GM12878 (cell line): ENCODE measurements at regions not wholly inside any gene's neighbourhood (a gene's known extent, or its start where the extent isn't known, plus 50 kb on each side); places are given as distances from the start of the nearest gene placed in this dataset.

Experiments used
- ATAC-seq: fragments of 200-7000 bp; cut with Tn5 transposase; 3 replicates; pipeline ENCODE4 v1.9.1; 2020; ENCODE audit warnings: mild to moderate bottlenecking, moderate library complexity
- BruUV-seq: library from RNA; stranded (reverse); fragments of 400-500 nt; replicated peaks from 2 replicates; lab custom pipeline; 2021; lab: Mats Ljungman, UMichigan
- CTCF ChIA-PET: fragments of 300-600 bp; sonication (Branson Sonifier 250); formaldehyde crosslinking; extraction: SDS; loops from one replicate; lab custom pipeline; 2021; ENCODE audit warnings: inconsistent platforms; lab: Yijun Ruan, JAX
- POLR2A ChIA-PET: fragments of 350-600 bp; formaldehyde crosslinking; extraction: SDS; loops from one replicate; lab custom pipeline; 2021; ENCODE audit warnings: inconsistent platforms; lab: Charles Lee
- RAD21 ChIA-PET: fragments of 300-600 bp; sonication (Branson Sonifier 250); formaldehyde crosslinking; loops from one replicate; lab custom pipeline; 2023; ENCODE audit warnings: antibody characterized with exemption; ENCODE audit not compliant: unreplicated experiment; lab: Charles Lee
- SMC1A ChIA-PET: fragments of 300-600 bp; sonication (Branson Sonifier 250); formaldehyde crosslinking; loops from one replicate; lab custom pipeline; 2023; ENCODE audit not compliant: unreplicated experiment, uncharacterized antibody; lab: Charles Lee
- DNase-seq: peaks from one replicate; pipeline ENCODE4 v3.0.0-alpha.2; 2011; ENCODE audit warnings: low read depth, low spot score
- FAIRE-seq: peaks from 3 replicates; lab custom pipeline; 2011; peaks lifted over from hg19 to GRCh38; lab: Jason Lieb, UNC
- H2AFZ ChIP-seq: 2 replicates; pipeline ENCODE4 v1.6.0; 2011; ENCODE audit warnings: low read depth, low read length, control low read depth; ENCODE audit not compliant: control insufficient read depth
- H3K27ac ChIP-seq: 2 replicates; pipeline ENCODE4 v1.5.1; 2011; ENCODE audit warnings: control low read depth; ENCODE audit not compliant: control insufficient read depth, insufficient read depth
- H3K27me3 ChIP-seq, 2 experiments: replicated peaks in 1 of 2; 2 replicates each; pipeline versions ENCODE4 v1.6.0 to v1.6.1; 2011; ENCODE audit warnings: low read length in 1 of 2; ENCODE audit not compliant: control insufficient read depth in 2 of 2, insufficient read depth in 2 of 2
- H3K36me3 ChIP-seq, 2 experiments: 2 replicates each; pipeline ENCODE4 v1.5.1; 2011; ENCODE audit warnings: low read length in 1 of 2; ENCODE audit not compliant: control insufficient read depth in 2 of 2, insufficient read depth in 2 of 2
- H3K4me1 ChIP-seq: 2 replicates; pipeline ENCODE4 v1.6.1; 2011; ENCODE audit warnings: mild to moderate bottlenecking, low read length, moderate library complexity, mixed read lengths; ENCODE audit not compliant: control insufficient read depth, insufficient read depth
- H3K4me2 ChIP-seq: 2 replicates; pipeline ENCODE4 v1.6.0; 2011; ENCODE audit warnings: control low read depth; ENCODE audit not compliant: control insufficient read depth, insufficient read depth
- H3K4me3 ChIP-seq: fragments of 200-600 bp; sonication (generic); 2 replicates; pipeline ENCODE4 v1.5.1; 2016
- H3K79me2 ChIP-seq: 2 replicates; pipeline ENCODE4 v1.6.0; 2011; ENCODE audit warnings: low read length; ENCODE audit not compliant: control insufficient read depth, insufficient read depth
- H3K9ac ChIP-seq: 2 replicates; pipeline ENCODE4 v1.8.0; 2011; ENCODE audit warnings: low read length, control low read depth, mixed read lengths; ENCODE audit not compliant: control insufficient read depth, insufficient read depth
- H3K9me3 ChIP-seq: replicated peaks from 3 replicates; pipeline ENCODE4 v1.5.1; 2011; ENCODE audit warnings: mild to moderate bottlenecking, low read length; ENCODE audit not compliant: control insufficient read depth, insufficient read depth
- H4K20me1 ChIP-seq: 2 replicates; pipeline ENCODE4 v1.6.0; 2011; ENCODE audit not compliant: control insufficient read depth, insufficient read depth
- BRCA1 ChIP-seq: IDR thresholded peaks from 2 replicates; pipeline ENCODE4 v1.6.1; 2011; ENCODE audit warnings: low read depth, low read length, improper control_type of control experiment
- CEBPB ChIP-seq, 2 experiments: fragments of 150-350 bp in 1 of 2; IDR thresholded peaks; 2 replicates each; pipeline ENCODE4 v1.6.1; 2012 to 2014; ENCODE audit warnings: low read depth in 2 of 2, low read length in 2 of 2, borderline replicate concordance in 1 of 2, inconsistent platforms in 1 of 2
- CHD1 ChIP-seq: IDR thresholded peaks from 2 replicates; pipeline ENCODE4 v1.6.1; 2012; ENCODE audit warnings: low read depth, low read length, improper control_type of control experiment
- CHD4 ChIP-seq: fragments of 200-600 bp; sonication (generic); IDR thresholded peaks from 2 replicates; pipeline ENCODE4 v1.6.1; 2016; ENCODE audit warnings: mild to moderate bottlenecking
- EP300 ChIP-seq, 2 experiments: fragments of 150-350 bp in 1 of 2; IDR thresholded peaks; 2 replicates each; pipeline ENCODE4 v1.6.1; 2011 to 2012; ENCODE audit warnings: low read depth in 2 of 2, low read length in 2 of 2, borderline replicate concordance in 1 of 2, improper control_type of control experiment in 1 of 2, inconsistent platforms in 1 of 2; ENCODE audit not compliant: control insufficient read depth in 1 of 2
- FOS ChIP-seq: IDR thresholded peaks from 3 replicates; pipeline ENCODE4 v1.6.1; 2011; ENCODE audit warnings: borderline replicate concordance; ENCODE audit not compliant: insufficient read length; ENCODE audit errors: extremely low read depth
- HCFC1 ChIP-seq: fragments of 150-350 bp; IDR thresholded peaks from 2 replicates; pipeline ENCODE4 v1.6.1; 2014; ENCODE audit warnings: low read length
- KDM1A ChIP-seq: fragments of 200-600 bp; sonication (generic); IDR thresholded peaks from 2 replicates; pipeline ENCODE4 v1.6.1; 2016; ENCODE audit warnings: borderline replicate concordance
- MTA3 ChIP-seq: IDR thresholded peaks from 2 replicates; pipeline ENCODE4 v1.6.1; 2012; ENCODE audit warnings: low read length, inconsistent platforms, borderline replicate concordance
- PAX5 ChIP-seq: IDR thresholded peaks from 2 replicates; pipeline ENCODE4 v1.6.1; 2011; ENCODE audit warnings: low read depth, low read length, borderline replicate concordance
- PML ChIP-seq: IDR thresholded peaks from 2 replicates; pipeline ENCODE4 v1.6.1; 2012; ENCODE audit warnings: low read length, inconsistent platforms
- RFX5 ChIP-seq: IDR thresholded peaks from 2 replicates; pipeline ENCODE4 v1.6.1; 2011; ENCODE audit warnings: low read depth, low read length, improper control_type of control experiment
- SPI1 ChIP-seq: IDR thresholded peaks from 2 replicates; pipeline ENCODE4 v1.6.1; 2011; ENCODE audit warnings: low read depth, mild to moderate bottlenecking, low read length, moderate library complexity, borderline replicate concordance; ENCODE audit not compliant: insufficient read depth
- SREBF2 ChIP-seq: IDR thresholded peaks from 2 replicates; pipeline ENCODE4 v1.6.1; 2012; ENCODE audit warnings: mild to moderate bottlenecking, low read length
- WGBS: methylation state at CpG from one replicate; pipeline ENCODE4 v1.1.6; 2016; ENCODE audit warnings: low lambda C conversion rate; ENCODE audit not compliant: insufficient replicate concordance, insufficient coverage; ENCODE audit errors: missing lambda C conversion rate; 5-methylcytosine and 5-hydroxymethylcytosine counted together
- in situ Hi-C: fragments of 300-500 bp; cut with MboI; formaldehyde crosslinking; loops from 9 replicates; pipeline ENCODE4 v1.14.3; 2018; ENCODE audit warnings: mixed read lengths
- intact Hi-C: fragments of 100-400 bp; cut with micrococcal nuclease; formaldehyde crosslinking; loops from one replicate; pipeline ENCODE4 v1.14.2; 2022; ENCODE audit not compliant: unreplicated experiment
- TF ChIP-seq, protein P1 (sequence below): fragments of 450-650 bp; IDR thresholded peaks from 2 replicates; pipeline ENCODE4 v1.6.1; 2017; ENCODE audit warnings: mild to moderate bottlenecking, low read depth, inconsistent platforms; ENCODE audit not compliant: poor library complexity, severe bottlenecking
- TF ChIP-seq, protein P2 (sequence below): IDR thresholded peaks from 2 replicates; pipeline ENCODE4 v1.6.1; 2011; ENCODE audit warnings: borderline replicate concordance, low read depth, mild to moderate bottlenecking, moderate library complexity, mixed read lengths, low read length; ENCODE audit not compliant: insufficient read depth; ENCODE audit errors: extremely low read length
- TF ChIP-seq, protein P3 (sequence below): IDR thresholded peaks from 2 replicates; pipeline ENCODE4 v1.6.1; 2012; ENCODE audit warnings: low read depth, low read length, improper control_type of control experiment
- TF ChIP-seq, protein P4 (sequence below): fragments of 150-350 bp; IDR thresholded peaks from 2 replicates; pipeline ENCODE4 v1.6.1; 2016; ENCODE audit warnings: low read depth, low read length

DNA sequence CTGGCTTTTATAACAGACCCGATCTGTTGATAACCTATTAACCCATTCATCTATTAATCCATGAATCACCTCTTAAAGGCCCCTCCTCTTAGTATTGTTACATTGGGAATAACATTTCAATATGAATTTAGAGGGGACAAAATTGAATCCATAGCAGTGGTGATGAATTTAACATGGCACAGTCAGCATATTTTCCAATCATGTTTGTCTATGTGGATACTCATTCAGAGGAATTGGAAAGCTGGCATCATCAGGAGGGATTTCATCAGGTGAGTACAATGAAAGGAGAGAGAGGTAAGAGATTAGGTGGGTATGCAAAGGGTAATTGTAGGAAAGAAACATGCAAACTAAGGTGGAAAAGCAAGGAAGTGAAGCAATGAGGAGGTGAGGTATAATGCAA, 59.6 kb upstream of the FOXN2 start (continued):
- TF ChIP-seq, protein P1, sequence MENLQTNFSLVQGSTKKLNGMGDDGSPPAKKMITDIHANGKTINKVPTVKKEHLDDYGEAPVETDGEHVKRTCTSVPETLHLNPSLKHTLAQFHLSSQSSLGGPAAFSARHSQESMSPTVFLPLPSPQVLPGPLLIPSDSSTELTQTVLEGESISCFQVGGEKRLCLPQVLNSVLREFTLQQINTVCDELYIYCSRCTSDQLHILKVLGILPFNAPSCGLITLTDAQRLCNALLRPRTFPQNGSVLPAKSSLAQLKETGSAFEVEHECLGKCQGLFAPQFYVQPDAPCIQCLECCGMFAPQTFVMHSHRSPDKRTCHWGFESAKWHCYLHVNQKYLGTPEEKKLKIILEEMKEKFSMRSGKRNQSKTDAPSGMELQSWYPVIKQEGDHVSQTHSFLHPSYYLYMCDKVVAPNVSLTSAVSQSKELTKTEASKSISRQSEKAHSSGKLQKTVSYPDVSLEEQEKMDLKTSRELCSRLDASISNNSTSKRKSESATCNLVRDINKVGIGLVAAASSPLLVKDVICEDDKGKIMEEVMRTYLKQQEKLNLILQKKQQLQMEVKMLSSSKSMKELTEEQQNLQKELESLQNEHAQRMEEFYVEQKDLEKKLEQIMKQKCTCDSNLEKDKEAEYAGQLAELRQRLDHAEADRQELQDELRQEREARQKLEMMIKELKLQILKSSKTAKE, result no peak
- TF ChIP-seq PML (no peak), EP300 (IDR thresholded peaks at IDR 0.05; ENCODE audit: borderline replicate concordance in 1 of 2, control insufficient read depth in 1 of 2, low read depth in 2 of 2, low read length in 2 of 2) (no peak), MTA3 (no peak), CHD4 (no peak), SREBF2 (no peak), CHD1 (no peak), RFX5 (no peak), FOS (no peak)
- TF ChIP-seq, protein P2, sequence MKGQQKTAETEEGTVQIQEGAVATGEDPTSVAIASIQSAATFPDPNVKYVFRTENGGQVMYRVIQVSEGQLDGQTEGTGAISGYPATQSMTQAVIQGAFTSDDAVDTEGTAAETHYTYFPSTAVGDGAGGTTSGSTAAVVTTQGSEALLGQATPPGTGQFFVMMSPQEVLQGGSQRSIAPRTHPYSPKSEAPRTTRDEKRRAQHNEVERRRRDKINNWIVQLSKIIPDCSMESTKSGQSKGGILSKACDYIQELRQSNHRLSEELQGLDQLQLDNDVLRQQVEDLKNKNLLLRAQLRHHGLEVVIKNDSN, result no peak

DNA sequence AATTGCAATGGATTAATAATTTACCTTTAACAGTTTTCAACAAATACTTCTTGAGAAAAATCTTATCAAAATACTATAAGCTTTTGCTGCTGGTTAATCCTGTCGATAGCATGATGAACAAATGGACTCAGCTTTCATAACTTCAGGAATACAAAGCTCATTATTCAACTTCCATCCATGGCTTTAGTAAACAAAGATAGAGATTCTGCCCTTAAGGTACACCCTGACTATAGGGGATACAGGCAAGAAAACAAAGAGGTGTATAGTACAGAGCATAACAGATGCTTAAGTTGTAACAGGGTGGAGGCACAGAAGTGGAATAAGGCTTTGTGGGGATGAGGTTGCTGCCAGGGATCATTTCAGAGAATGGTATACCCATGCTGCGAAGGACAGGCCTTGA, 57.0 kb upstream of the FOXN2 start:
- RAD21 ChIA-PET, result no interaction called here
- no peaks in the 10 kb centered on the region for H3K9me3 ChIP-seq
- SMC1A ChIA-PET, result interaction anchor here (1.2 kb wide), 1 partner anchor 9 kb away, joined by 5 read pairs; no protein-coding TSS in a partner anchor
- BruUV-seq, result no TSS peak
- in situ Hi-C loops (no loop called here), intact Hi-C loops (no loop called here)
- H3K36me3 ChIP-seq, result no peaks in the 10 kb centered on the region
- H3K4me1 ChIP-seq, result no peaks in the 10 kb centered on the region
- H3K79me2 ChIP-seq, result no peaks in the 10 kb centered on the region
- no peak overlapping the region for H3K27ac ChIP-seq
- 68% methylated on average over 2 of the region's 2 CpGs for WGBS
- CTCF ChIA-PET, result interaction anchor here (1.1 kb wide), 1 partner anchor 19 kb away, joined by 3 read pairs; no protein-coding TSS in a partner anchor
- ATAC-seq (no peak), DNase-seq (no peak), FAIRE-seq (no peak)
- H3K4me3 ChIP-seq, result no peak overlapping the region
- H3K4me2 ChIP-seq, result no peak overlapping the region
- POLR2A ChIA-PET, result interaction anchor here (0.7 kb wide), 1 partner anchor 10 kb away, joined by 3 read pairs; no protein-coding TSS in a partner anchor
- H3K27me3 ChIP-seq, result no peaks in the 10 kb centered on the region
- H2AFZ ChIP-seq, result no peak overlapping the region
- no peaks in the 10 kb centered on the region for H4K20me1 ChIP-seq
- no peak overlapping the region for H3K9ac ChIP-seq
- TF ChIP-seq HCFC1 (no peak), FOS (no peak), PAX5 (no peak), SPI1 (no peak), CEBPB (IDR thresholded peaks at IDR 0.05; ENCODE audit: borderline replicate concordance in 1 of 2, low read depth in 2 of 2, low read length in 2 of 2) (no peak), BRCA1 (no peak), KDM1A (no peak)
- TF ChIP-seq, protein P3, sequence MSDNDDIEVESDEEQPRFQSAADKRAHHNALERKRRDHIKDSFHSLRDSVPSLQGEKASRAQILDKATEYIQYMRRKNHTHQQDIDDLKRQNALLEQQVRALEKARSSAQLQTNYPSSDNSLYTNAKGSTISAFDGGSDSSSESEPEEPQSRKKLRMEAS, result no peak
- TF ChIP-seq, protein P4, sequence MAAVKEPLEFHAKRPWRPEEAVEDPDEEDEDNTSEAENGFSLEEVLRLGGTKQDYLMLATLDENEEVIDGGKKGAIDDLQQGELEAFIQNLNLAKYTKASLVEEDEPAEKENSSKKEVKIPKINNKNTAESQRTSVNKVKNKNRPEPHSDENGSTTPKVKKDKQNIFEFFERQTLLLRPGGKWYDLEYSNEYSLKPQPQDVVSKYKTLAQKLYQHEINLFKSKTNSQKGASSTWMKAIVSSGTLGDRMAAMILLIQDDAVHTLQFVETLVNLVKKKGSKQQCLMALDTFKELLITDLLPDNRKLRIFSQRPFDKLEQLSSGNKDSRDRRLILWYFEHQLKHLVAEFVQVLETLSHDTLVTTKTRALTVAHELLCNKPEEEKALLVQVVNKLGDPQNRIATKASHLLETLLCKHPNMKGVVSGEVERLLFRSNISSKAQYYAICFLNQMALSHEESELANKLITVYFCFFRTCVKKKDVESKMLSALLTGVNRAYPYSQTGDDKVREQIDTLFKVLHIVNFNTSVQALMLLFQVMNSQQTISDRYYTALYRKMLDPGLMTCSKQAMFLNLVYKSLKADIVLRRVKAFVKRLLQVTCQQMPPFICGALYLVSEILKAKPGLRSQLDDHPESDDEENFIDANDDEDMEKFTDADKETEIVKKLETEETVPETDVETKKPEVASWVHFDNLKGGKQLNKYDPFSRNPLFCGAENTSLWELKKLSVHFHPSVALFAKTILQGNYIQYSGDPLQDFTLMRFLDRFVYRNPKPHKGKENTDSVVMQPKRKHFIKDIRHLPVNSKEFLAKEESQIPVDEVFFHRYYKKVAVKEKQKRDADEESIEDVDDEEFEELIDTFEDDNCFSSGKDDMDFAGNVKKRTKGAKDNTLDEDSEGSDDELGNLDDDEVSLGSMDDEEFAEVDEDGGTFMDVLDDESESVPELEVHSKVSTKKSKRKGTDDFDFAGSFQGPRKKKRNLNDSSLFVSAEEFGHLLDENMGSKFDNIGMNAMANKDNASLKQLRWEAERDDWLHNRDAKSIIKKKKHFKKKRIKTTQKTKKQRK, result no peak
